SK-N-SH treated with all-trans-retinoic acid at 6 μM for 48 hours (cell line): ENCODE measurements at regions not wholly inside any gene's neighbourhood (a gene's known extent, or its start where the extent isn't known, plus 50 kb on each side); places are given as distances from the start of the nearest gene placed in this dataset.

Source experiments
- ARNTL ChIP-seq: fragments of 450-650 bp; formaldehyde crosslinking; IDR thresholded peaks from 2 replicates; pipeline ENCODE4 v1.5.0; 2020; ENCODE audit warnings: low read depth, mild to moderate bottlenecking, moderate library complexity, borderline replicate concordance
- BACH2 ChIP-seq: fragments of 250-450 bp; sonication (Bioruptor Pico); IDR thresholded peaks from 2 replicates; pipeline ENCODE4 v1.9.0; 2021; ENCODE audit warnings: mild to moderate bottlenecking, borderline replicate concordance
- CSDC2 ChIP-seq: fragments of 250-450 bp; sonication (Bioruptor Pico); IDR thresholded peaks from 2 replicates; pipeline ENCODE4 v1.5.0; 2020; ENCODE audit warnings: mild to moderate bottlenecking, moderate library complexity
- RARB ChIP-seq: fragments of 250-450 bp; sonication (Bioruptor Pico); IDR thresholded peaks from 2 replicates; pipeline ENCODE4 v1.8.0; 2021; ENCODE audit warnings: mild to moderate bottlenecking, moderate library complexity
- ZFP3 ChIP-seq: fragments of 250-450 bp; sonication (Bioruptor Pico); IDR thresholded peaks from 2 replicates; pipeline ENCODE4 v1.5.0; 2020; ENCODE audit warnings: mild to moderate bottlenecking, moderate library complexity
- ZFP30 ChIP-seq: fragments of 450-650 bp; formaldehyde crosslinking; IDR thresholded peaks from 2 replicates; pipeline ENCODE4 v1.5.0; 2022; ENCODE audit warnings: mild to moderate bottlenecking, moderate library complexity
- ZNF70 ChIP-seq: fragments of 450-650 bp; formaldehyde crosslinking; IDR thresholded peaks from 2 replicates; pipeline ENCODE4 v1.5.0; 2020; ENCODE audit warnings: mild to moderate bottlenecking, moderate library complexity
- ZNF8 ChIP-seq: fragments of 450-650 bp; formaldehyde crosslinking; IDR thresholded peaks from 2 replicates; pipeline ENCODE4 v1.5.0; 2020; ENCODE audit warnings: mild to moderate bottlenecking, moderate library complexity
- TF ChIP-seq, protein P1 (sequence below): fragments of 250-450 bp; sonication (Bioruptor Pico); IDR thresholded peaks from 2 replicates; pipeline ENCODE4 v1.8.0; 2020; ENCODE audit warnings: mild to moderate bottlenecking, moderate library complexity, borderline replicate concordance
- TF ChIP-seq, protein P2 (sequence below): fragments of 250-450 bp; sonication (Bioruptor Pico); IDR thresholded peaks from 2 replicates; pipeline ENCODE4 v1.5.1; 2020; ENCODE audit warnings: low read depth, mild to moderate bottlenecking, moderate library complexity
- TF ChIP-seq, protein P3 (sequence below): fragments of 250-450 bp; sonication (Bioruptor Pico); IDR thresholded peaks from 2 replicates; pipeline ENCODE4 v1.5.1; 2021; ENCODE audit warnings: mild to moderate bottlenecking, moderate library complexity
- TF ChIP-seq, protein P4 (sequence below): fragments of 250-450 bp; sonication (Bioruptor Pico); IDR thresholded peaks from 2 replicates; pipeline ENCODE4 v1.8.0; 2021; ENCODE audit warnings: low read depth, mild to moderate bottlenecking, moderate library complexity, borderline replicate concordance

DNA sequence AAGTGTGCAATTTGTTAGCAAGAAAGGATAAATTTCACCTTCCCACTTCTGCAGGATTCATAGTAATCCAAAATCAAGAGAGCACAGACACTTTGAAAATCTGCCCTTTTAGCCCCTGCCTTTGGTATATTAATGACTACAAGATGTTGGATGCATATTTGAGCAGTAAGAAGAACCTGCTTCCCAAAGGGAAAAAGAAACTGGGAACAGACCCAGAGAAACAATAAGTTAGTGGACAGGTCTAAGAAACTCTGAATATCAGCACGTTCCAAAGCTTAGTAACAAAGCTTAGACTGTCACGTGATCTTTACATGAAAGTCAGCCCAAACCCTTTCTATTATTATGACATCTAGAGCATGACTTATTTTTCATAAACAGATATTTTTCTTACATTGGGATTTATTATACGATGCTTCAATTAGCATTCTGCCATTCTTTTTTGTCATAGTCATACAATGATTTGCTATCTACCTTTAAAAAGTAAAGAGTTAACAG, 390.9 kb upstream of the ADGRL2 start:
- no peak for TF ChIP-seq CSDC2 (CRISPR knock-in tag)
- TF ChIP-seq ZNF8 (CRISPR knock-in tag): no peak
- TF ChIP-seq, protein P1, sequence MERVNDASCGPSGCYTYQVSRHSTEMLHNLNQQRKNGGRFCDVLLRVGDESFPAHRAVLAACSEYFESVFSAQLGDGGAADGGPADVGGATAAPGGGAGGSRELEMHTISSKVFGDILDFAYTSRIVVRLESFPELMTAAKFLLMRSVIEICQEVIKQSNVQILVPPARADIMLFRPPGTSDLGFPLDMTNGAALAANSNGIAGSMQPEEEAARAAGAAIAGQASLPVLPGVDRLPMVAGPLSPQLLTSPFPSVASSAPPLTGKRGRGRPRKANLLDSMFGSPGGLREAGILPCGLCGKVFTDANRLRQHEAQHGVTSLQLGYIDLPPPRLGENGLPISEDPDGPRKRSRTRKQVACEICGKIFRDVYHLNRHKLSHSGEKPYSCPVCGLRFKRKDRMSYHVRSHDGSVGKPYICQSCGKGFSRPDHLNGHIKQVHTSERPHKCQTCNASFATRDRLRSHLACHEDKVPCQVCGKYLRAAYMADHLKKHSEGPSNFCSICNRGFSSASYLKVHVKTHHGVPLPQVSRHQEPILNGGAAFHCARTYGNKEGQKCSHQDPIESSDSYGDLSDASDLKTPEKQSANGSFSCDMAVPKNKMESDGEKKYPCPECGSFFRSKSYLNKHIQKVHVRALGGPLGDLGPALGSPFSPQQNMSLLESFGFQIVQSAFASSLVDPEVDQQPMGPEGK (CRISPR knock-in tag): no peak
- TF ChIP-seq BACH2 (CRISPR knock-in tag): no peak
- TF ChIP-seq, protein P2, sequence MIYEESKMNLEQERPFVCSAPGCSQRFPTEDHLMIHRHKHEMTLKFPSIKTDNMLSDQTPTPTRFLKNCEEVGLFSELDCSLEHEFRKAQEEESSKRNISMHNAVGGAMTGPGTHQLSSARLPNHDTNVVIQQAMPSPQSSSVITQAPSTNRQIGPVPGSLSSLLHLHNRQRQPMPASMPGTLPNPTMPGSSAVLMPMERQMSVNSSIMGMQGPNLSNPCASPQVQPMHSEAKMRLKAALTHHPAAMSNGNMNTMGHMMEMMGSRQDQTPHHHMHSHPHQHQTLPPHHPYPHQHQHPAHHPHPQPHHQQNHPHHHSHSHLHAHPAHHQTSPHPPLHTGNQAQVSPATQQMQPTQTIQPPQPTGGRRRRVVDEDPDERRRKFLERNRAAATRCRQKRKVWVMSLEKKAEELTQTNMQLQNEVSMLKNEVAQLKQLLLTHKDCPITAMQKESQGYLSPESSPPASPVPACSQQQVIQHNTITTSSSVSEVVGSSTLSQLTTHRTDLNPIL (CRISPR knock-in tag): no peak
- no peak for TF ChIP-seq ZNF70
- no peak for TF ChIP-seq ZFP3 (CRISPR knock-in tag)
- no peak for TF ChIP-seq ZFP30
- TF ChIP-seq, protein P3, sequence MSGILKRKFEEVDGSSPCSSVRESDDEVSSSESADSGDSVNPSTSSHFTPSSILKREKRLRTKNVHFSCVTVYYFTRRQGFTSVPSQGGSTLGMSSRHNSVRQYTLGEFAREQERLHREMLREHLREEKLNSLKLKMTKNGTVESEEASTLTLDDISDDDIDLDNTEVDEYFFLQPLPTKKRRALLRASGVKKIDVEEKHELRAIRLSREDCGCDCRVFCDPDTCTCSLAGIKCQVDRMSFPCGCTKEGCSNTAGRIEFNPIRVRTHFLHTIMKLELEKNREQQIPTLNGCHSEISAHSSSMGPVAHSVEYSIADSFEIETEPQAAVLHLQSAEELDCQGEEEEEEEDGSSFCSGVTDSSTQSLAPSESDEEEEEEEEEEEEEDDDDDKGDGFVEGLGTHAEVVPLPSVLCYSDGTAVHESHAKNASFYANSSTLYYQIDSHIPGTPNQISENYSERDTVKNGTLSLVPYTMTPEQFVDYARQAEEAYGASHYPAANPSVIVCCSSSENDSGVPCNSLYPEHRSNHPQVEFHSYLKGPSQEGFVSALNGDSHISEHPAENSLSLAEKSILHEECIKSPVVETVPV (CRISPR knock-in tag): no peak
- TF ChIP-seq ARNTL (CRISPR knock-in tag): no peak
- TF ChIP-seq, protein P4, sequence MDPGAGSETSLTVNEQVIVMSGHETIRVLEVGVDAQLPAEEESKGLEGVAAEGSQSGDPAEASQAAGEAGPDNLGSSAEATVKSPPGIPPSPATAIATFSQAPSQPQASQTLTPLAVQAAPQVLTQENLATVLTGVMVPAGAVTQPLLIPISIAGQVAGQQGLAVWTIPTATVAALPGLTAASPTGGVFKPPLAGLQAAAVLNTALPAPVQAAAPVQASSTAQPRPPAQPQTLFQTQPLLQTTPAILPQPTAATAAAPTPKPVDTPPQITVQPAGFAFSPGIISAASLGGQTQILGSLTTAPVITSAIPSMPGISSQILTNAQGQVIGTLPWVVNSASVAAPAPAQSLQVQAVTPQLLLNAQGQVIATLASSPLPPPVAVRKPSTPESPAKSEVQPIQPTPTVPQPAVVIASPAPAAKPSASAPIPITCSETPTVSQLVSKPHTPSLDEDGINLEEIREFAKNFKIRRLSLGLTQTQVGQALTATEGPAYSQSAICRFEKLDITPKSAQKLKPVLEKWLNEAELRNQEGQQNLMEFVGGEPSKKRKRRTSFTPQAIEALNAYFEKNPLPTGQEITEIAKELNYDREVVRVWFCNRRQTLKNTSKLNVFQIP (CRISPR knock-in tag): no peak
- TF ChIP-seq RARB (CRISPR knock-in tag): no peak
